ENCODE measurements at regions not wholly inside any gene's neighbourhood (a gene's known extent, or its start where the extent isn't known, plus 50 kb on each side); places are given as distances from the start of the nearest gene placed in this dataset.

DNA sequence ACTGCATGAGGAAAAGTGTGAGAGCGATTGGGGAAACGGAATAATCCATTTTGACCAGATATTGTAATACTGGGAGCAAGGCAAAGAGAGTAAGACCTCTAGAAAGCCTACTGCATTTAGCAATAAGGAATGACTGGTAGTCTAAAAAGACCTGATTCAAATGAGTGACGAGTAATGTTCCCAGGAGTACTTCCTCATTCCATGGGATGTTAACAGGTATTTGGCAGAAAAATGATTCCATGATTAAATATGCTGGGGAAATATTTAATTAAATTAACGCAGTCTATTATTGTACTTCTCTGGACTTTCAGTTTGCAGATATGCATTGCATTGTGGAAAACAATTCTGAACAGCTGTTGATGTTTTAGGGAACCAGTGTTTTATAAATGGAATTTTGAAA, 105.5 kb downstream of the RPE65 start (continued):
- TF ChIP-seq, protein P1, sequence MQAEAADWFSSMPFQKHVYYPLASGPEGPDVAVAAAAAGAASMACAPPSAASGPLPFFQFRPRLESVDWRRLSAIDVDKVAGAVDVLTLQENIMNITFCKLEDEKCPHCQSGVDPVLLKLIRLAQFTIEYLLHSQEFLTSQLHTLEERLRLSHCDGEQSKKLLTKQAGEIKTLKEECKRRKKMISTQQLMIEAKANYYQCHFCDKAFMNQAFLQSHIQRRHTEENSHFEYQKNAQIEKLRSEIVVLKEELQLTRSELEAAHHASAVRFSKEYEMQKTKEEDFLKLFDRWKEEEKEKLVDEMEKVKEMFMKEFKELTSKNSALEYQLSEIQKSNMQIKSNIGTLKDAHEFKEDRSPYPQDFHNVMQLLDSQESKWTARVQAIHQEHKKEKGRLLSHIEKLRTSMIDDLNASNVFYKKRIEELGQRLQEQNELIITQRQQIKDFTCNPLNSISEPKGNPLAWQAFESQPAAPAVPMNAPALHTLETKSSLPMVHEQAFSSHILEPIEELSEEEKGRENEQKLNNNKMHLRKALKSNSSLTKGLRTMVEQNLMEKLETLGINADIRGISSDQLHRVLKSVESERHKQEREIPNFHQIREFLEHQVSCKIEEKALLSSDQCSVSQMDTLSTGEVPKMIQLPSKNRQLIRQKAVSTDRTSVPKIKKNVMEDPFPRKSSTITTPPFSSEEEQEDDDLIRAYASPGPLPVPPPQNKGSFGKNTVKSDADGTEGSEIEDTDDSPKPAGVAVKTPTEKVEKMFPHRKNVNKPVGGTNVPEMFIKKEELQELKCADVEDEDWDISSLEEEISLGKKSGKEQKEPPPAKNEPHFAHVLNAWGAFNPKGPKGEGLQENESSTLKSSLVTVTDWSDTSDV (CRISPR knock-in tag; IDR thresholded peaks at IDR 0.05): no peak
- TF ChIP-seq ATRX (CRISPR knock-in tag; IDR thresholded peaks at IDR 0.05; ENCODE audit: borderline replicate concordance): no peak
- no peak for TF ChIP-seq ONECUT2 (CRISPR knock-in tag; IDR thresholded peaks at IDR 0.05)
- no peak for TF ChIP-seq MTF1 (CRISPR knock-in tag; IDR thresholded peaks at IDR 0.05)
- no peak for TF ChIP-seq HOXD1 (CRISPR knock-in tag; IDR thresholded peaks at IDR 0.05)
- TF ChIP-seq SPEN (CRISPR knock-in tag; IDR thresholded peaks at IDR 0.05; ENCODE audit: low read depth): no peak
- TF ChIP-seq RBAK (CRISPR knock-in tag; IDR thresholded peaks at IDR 0.05): no peak
- TF ChIP-seq, protein P2, sequence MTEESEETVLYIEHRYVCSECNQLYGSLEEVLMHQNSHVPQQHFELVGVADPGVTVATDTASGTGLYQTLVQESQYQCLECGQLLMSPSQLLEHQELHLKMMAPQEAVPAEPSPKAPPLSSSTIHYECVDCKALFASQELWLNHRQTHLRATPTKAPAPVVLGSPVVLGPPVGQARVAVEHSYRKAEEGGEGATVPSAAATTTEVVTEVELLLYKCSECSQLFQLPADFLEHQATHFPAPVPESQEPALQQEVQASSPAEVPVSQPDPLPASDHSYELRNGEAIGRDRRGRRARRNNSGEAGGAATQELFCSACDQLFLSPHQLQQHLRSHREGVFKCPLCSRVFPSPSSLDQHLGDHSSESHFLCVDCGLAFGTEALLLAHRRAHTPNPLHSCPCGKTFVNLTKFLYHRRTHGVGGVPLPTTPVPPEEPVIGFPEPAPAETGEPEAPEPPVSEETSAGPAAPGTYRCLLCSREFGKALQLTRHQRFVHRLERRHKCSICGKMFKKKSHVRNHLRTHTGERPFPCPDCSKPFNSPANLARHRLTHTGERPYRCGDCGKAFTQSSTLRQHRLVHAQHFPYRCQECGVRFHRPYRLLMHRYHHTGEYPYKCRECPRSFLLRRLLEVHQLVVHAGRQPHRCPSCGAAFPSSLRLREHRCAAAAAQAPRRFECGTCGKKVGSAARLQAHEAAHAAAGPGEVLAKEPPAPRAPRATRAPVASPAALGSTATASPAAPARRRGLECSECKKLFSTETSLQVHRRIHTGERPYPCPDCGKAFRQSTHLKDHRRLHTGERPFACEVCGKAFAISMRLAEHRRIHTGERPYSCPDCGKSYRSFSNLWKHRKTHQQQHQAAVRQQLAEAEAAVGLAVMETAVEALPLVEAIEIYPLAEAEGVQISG (CRISPR knock-in tag; IDR thresholded peaks at IDR 0.05): no peak

DNA sequence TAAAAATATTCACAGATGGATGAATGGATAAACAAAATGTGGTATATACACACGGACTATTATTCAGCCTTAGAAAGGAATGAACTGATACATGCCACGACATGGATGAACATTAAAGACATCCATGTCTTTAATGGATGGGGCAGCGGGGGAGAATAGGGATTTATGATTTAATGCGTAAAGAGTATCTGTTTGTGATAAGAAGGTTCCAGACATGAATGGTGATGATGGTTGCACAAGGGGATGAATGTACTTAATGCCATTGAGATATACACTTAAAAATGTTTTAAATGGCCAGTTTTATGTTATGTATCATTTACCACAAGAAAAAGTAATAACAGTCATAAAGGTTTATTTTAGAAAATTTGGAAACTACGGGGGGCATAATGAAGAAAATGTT, 108.6 kb upstream of the WLS start:
- H3K9me3 ChIP-seq (ENCODE audit: low read length): no peaks in the 10 kb centered on the region
- ChIA-PET CTCF (ENCODE audit: low intra/inter-chr PET ratio, low total read pairs) (no interaction called here), POLR2A (no interaction called here)
- no peaks in the 10 kb centered on the region; the same call in 1 of the 2 replicates for H4K20me1 ChIP-seq (ENCODE audit: insufficient read depth, low read length)
- no peaks in the 10 kb centered on the region for H3K79me2 ChIP-seq (ENCODE audit: insufficient read depth, low read length)
- no peak overlapping the region for H3K4me2 ChIP-seq (ENCODE audit: low read depth, low read length)
- no peak for ATAC-seq
- TF ChIP-seq ZNF121 (CRISPR knock-in tag; IDR thresholded peaks at IDR 0.05) (no peak), ZSCAN22 (CRISPR knock-in tag; IDR thresholded peaks at IDR 0.05) (no peak), EED (CRISPR knock-in tag; IDR thresholded peaks at IDR 0.05) (no peak), NCOA1 (CRISPR knock-in tag; IDR thresholded peaks at IDR 0.05) (no peak)
- intact Hi-C loops (cut with micrococcal nuclease; ENCODE audit: unreplicated experiment): no loop called here
- in situ Hi-C loops (cut with HindIII; ENCODE audit: extremely low pct_ligation_motif_present, low pct_unique_long_range_greater_than_20kb): loop anchor here (5.0 to 10.0 kb wide), 2 partner anchors 224 to 486 kb away; no protein-coding TSS in a partner anchor
- no peaks in the 10 kb centered on the region for H3K4me1 ChIP-seq (ENCODE audit: insufficient read depth, low read length)
- H2AFZ ChIP-seq (ENCODE audit: low read length): no peak overlapping the region
- FAIRE-seq: no peak
- no peaks in the 10 kb centered on the region for H3K27me3 ChIP-seq (ENCODE audit: control insufficient read depth in 1 of 2, insufficient read depth in 2 of 2, low read length in 2 of 2)
- 11% methylated on average over 5 of the region's 5 CpGs for WGBS (ENCODE audit: low lambda C conversion rate)
- no TSS peak for BruUV-seq (replicated peaks)
- DNase-seq (ENCODE audit: low spot score): no peak
- H3K4me3 ChIP-seq (replicated peaks in 1 of 3; ENCODE audit: insufficient read depth in 1 of 3, low read depth in 2 of 3, low read length in 3 of 3): no peak overlapping the region
- H3K9ac ChIP-seq (ENCODE audit: insufficient read depth, low read depth, low read length): no peak overlapping the region
- H3K36me3 ChIP-seq (replicated peaks in 1 of 2; ENCODE audit: control insufficient read depth in 1 of 2, insufficient read depth in 2 of 2, low read length in 2 of 2): no peaks in the 10 kb centered on the region
- no peak overlapping the region for H3K27ac ChIP-seq (ENCODE audit: extremely low read length, insufficient read depth, low read length)
